ENCODE measurements at regions not wholly inside any gene's neighbourhood (a gene's known extent, or its start where the extent isn't known, plus 50 kb on each side); places are given as distances from the start of the nearest gene placed in this dataset.

- ChIA-PET POLR2A (ENCODE audit: unreplicated experiment) (no interaction called here), CTCF (no interaction called here)
- no peaks in the 10 kb centered on the region for H3K79me1 ChIP-seq (ENCODE audit: low read depth in 1 of 2, low read length in 2 of 2)
- H3K27ac ChIP-seq (ENCODE audit: insufficient read depth, low read length) = no peak overlapping the region
- dilution Hi-C loops (cut with HindIII; ENCODE audit: low sequenced_read_pairs, unreplicated experiment) (no loop called here), intact Hi-C loops (cut with micrococcal nuclease) (no loop called here), in situ Hi-C loops (cut with MboI; ENCODE audit: low sequenced_read_pairs) (no loop called here)
- H3K9ac ChIP-seq (ENCODE audit: low read depth, low read length) = no peak overlapping the region
- ATAC-seq (ENCODE audit: low read depth) = no peak
- no peak overlapping the region for H2BK20ac ChIP-seq (ENCODE audit: low read depth, low read length)
- no peak overlapping the region for H3K23ac ChIP-seq (ENCODE audit: low read depth, low read length)
- no peaks in the 10 kb centered on the region for H3K36me3 ChIP-seq (ENCODE audit: control insufficient read depth, insufficient read depth, low read length)
- no peaks in the 10 kb centered on the region for H3K4me1 ChIP-seq (ENCODE audit: control insufficient read depth, insufficient read depth, low read length)
- H3K4me3 ChIP-seq (ENCODE audit: insufficient read depth, low read depth, low read length) = no peak overlapping the region
- no peak overlapping the region for H3K4ac ChIP-seq (ENCODE audit: low read depth, low read length)
- H3K9me3 ChIP-seq (ENCODE audit: control insufficient read depth, insufficient read depth, low read length) = peaks cover 2% of the 10 kb centered on the region; the same call in 1 of the 2 replicates
- H2AFZ ChIP-seq (replicated peaks; ENCODE audit: low read length, poor library complexity) = no peak overlapping the region
- no peak overlapping the region for H4K5ac ChIP-seq (ENCODE audit: low read depth, low read length)
- H2AK5ac ChIP-seq (ENCODE audit: low read depth, low read length) = no peak overlapping the region
- no peak overlapping the region for H3K4me2 ChIP-seq (ENCODE audit: low read depth, low read length)
- no peak overlapping the region for H2BK120ac ChIP-seq (ENCODE audit: low read depth, low read length)
- WGBS, 2 experiments (ENCODE audit: extremely low coverage in 2 of 2, insufficient read length in 1 of 2) = no CpG with 5 or more reads among the region's 3 CpGs
- TF ChIP-seq RCOR1 (IDR thresholded peaks at IDR 0.05; ENCODE audit: insufficient replicate concordance, low read length) = no peak
- no peak for TF ChIP-seq MXI1 (IDR thresholded peaks at IDR 0.05; ENCODE audit: borderline replicate concordance, low read depth, low read length)
- no peak for TF ChIP-seq CEBPB (IDR thresholded peaks at IDR 0.05; ENCODE audit: low read depth, low read length)
- H3K56ac ChIP-seq (ENCODE audit: extremely low read depth, insufficient read depth, low read length) = no peak overlapping the region
- H3K14ac ChIP-seq (replicated peaks; ENCODE audit: low read depth, low read length) = no peak overlapping the region
- no TSS peak for BruUV-seq (replicated peaks)
- no peak overlapping the region for H4K8ac ChIP-seq (ENCODE audit: low read depth in 2 of 2, low read length in 2 of 2)
- H2AK9ac ChIP-seq (replicated peaks; ENCODE audit: low read depth, low read length, poor library complexity) = no peak overlapping the region
- no peaks in the 10 kb centered on the region for H3K27me3 ChIP-seq (ENCODE audit: control insufficient read depth, insufficient read depth, low read length)
- DNase-seq = no peak
- no peak overlapping the region for H3K18ac ChIP-seq (ENCODE audit: low read depth, low read length)
- no peak overlapping the region for H4K91ac ChIP-seq (ENCODE audit: insufficient read depth, low read depth, low read length)
- H4K20me1 ChIP-seq (ENCODE audit: insufficient read depth, low read length) = no peaks in the 10 kb centered on the region
- H3K9me1 ChIP-seq (ENCODE audit: insufficient read depth, low read length) = no peaks in the 10 kb centered on the region
- H2BK5ac ChIP-seq (ENCODE audit: low read depth, low read length, poor library complexity, severe bottlenecking) = no peak overlapping the region
- no peak overlapping the region for H2BK15ac ChIP-seq (ENCODE audit: low read depth, low read length)
Observed at GRCh38 chr10:8873310-8873709, 818.8 kb downstream of the GATA3 start.

Measured in IMR-90 (cell line).